Hematopoietic multipotent progenitor cell treated with erythropoietin and hydrocortisone succinate and interleukin-3 and kit ligand, for 8 days (in vitro differentiated cells): ENCODE measurements at regions not wholly inside any gene's neighbourhood (a gene's known extent, or its start where the extent isn't known, plus 50 kb on each side); places are given as distances from the start of the nearest gene placed in this dataset.

ENCODE experiments used
- DNase-seq: peaks from one replicate; pipeline ENCODE4 v3.0.0-alpha.2; 2015

DNA sequence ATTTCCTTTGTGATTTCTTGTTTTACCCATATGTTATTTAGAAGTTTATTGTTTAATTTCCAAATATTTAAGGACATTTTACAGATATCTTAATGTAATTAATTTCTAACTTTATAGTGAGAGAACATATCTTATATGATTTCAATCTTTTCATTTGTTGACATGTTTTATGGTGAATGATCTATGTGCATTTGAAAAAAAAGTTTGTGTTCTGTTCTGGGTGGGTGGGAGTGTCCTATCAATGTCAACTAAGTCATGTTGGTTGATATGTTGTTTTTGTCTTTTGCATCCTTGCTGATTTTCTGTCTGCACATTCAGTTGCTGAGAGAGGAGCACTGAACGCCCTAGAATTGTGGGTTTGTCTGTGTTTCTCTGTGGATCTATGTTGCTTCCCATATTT is 50.3 kb upstream of the CBFA2T3 start:
- no peak for DNase-seq

DNA sequence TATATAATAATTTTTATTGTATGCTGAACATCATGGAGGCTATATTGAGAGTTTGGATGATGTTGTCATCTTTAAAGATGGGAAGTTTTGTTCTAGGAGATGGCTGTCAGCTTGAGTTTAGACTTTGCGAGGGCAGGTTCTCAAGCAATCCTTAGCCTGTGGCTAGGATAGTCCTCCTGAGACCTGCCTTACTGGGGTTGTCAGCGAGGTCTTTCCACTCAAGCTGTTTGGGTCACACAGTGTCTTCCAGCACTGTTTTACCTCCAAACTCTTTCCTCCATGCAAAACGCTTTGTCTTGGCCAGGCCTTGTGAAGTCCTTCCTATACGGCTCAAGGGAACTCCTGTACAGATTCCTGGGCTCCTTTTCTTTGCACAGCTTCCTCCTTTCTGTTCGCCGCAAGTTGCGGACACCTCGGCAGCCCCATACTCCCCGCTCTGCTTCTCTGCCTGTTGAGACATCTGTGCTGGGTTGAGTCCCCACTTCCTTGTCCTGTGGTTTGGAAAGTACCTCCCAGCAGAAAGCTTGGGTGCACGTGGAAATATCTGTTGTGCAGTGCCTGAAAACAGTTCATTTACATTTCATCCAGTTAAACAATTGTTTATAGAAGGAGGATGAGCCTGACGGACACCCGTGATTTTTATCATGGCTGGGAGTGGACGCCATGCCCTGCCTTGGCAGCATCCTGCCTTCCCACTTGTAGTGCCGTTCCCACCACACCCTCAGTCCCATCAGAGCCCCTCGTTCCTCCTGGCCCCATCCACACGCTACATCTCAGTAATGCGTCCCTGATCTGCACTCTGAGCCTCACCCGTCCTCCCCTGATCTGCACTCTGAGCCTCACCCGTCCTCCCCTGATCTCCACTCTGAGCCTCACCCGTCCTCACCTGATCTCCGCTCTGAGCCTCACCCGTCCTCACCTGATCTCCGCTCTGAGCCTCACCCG is 55.0 kb upstream of the CBFA2T3 start:
- DNase-seq = peak; percentile 22

- no peak for DNase-seq
Measured at GRCh38 chr16:89033304-89033703, 56.3 kb upstream of the CBFA2T3 start.

- DNase-seq = no peak
Measured at GRCh38 chr16:89033796-89034572, 57.0 kb upstream of the CBFA2T3 start.

DNA sequence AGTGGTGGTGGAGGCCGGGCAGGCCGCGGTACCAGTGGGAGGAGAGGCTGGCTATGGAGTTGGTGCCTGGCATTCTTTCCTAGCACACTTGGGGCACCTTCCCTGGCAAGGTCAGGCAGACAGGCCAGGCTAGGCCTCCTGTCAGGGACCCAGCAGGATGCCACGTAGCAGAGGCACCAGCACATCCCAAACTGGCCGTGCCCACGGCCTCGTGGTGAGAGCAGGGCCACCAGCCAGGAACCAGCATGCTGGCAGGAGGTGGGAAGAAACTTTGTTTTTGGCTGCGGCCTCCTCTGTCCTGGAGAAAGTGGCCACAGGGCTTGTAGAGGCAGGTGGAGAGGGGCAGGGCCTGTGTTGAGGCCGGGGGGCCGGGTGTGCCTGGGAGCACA is 57.6 kb upstream of the CBFA2T3 start:
- DNase-seq = no peak

- DNase-seq = peak; percentile 73
Measured at GRCh38 chr16:89034971-89035668, 58.1 kb upstream of the CBFA2T3 start.

DNA sequence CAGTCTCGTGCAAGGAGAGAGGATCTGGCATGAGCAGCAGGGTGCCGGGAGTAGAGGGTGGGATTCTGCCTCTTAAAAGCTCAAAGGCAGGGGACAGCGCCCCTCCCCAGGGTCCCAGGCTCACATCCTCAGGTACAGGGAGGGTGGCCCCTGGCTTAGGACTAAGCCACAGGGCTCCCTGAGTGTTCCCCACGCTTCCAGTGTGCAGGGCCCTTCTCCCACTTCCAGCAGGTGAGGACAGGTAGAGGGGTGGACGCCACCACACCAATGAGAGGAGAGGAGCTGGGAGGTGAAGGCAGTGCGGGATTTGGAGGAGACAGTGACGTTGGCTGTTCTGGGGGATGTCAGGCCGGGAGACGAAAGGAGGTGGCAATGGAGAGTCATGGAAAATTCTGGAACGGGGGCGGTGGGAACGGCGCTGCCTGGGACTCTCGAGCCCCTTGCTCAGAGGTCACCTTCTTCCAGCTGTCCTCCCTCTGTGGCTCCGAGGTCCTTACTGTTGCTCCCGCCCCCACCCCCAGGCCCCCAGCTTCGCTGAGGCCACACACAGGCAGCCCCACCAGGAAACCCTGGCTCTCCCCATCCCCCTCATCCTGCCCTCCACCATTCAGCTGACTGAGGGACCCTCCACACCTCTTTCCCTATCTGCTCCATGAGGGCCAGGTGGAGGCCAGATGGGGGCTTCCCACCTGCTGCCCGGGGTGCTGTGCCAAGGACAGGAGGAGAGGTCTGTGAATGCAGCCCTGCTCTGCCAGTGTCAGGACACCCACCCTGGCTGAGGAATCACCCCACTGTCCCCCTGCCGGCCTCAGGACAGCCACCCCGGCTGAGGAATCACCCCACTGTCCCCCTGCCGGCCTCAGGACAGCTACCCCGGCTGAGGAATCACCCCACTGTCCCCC is 57.7 kb upstream of the ACSF3 start:
- no peak for DNase-seq

DNA sequence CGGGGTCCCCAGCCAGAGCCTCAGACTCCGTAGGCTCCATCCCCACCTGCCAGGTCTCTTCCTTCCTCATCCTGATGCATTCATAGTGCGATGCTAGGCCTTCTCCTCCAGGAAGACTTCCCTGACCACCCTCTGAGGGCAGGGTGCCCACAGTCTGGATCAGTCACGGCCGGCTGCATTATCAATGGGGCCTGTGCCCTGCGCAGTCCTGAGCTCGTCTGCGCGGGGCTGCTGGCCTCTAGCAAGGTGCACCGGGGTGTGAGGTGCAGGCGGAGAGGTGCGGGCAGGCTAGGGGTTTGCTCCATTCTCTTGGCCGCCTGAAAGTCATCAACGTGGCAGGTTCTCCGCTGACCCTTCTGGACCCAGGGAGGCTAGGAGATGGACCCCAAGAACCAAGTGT is 56.9 kb upstream of the ACSF3 start:
- no peak for DNase-seq

DNA sequence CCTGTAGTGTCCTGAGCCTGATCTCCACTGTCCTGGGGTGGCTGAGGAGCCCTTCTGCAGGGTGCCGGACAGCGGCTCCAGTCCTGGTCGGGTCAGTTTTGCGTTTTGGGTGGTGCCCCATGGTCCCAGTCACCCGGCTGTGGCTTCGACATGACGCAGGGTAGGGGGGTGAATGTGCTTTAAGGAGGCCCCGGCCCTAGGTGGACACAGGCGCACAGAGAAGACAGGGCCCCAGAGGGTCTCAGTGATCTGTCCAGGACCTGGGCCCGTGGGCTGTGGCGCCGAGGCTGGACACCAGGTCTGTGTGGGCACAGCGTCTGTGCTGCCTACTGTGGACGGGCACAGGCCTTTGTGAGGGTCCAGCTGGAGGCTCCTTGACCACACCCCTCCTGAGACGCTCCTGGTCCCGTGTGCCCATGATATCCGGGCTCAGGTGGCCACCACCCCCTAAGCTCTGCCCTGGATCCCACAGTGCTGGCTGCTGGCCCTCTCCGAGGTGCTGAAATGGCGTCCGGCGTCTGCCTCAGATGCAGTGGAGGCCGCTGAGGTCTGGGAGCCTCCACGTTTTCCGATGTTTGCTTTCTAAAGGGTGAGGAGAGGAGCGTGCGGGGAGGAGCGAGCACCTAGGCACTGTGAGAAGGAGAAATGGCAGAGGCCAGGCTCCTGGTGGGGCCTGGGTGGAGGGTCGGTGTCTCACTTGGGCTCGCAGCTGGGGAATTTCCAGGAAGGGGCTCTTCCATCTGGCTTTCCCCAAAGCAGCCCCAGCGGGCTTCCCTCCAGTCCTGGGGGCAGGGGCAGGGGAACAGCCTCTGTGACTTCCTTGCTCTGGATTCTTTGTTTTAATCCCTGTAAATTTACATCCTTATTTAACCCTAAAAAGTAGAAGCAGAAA is 56.1 kb upstream of the ACSF3 start:
- DNase-seq = peak; percentile 55

DNA sequence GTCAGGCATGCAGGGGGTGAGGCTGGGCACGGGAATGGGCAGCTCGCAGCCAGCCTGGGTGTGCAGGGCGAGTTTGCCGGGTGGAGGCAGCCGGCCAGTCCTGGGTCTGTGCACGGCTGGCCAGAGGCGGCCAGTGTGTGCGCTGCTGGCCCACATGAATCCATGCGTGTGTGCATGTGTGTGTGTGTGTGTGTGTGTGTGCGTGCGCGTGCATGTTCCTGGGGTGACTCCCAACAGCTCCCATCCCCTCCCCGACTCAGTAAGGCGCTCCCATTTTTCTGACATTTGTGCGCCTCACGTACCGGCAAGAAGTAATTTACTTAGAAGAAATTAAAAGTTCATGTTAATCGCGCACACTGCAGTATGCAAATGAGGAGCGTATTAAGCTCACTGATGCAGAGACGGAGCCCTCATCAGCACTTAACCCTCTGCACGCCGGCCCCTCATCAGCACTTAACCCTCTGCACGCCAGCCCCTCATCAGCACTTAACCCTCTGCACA is 55.4 kb upstream of the ACSF3 start:
- no peak for DNase-seq

DNA sequence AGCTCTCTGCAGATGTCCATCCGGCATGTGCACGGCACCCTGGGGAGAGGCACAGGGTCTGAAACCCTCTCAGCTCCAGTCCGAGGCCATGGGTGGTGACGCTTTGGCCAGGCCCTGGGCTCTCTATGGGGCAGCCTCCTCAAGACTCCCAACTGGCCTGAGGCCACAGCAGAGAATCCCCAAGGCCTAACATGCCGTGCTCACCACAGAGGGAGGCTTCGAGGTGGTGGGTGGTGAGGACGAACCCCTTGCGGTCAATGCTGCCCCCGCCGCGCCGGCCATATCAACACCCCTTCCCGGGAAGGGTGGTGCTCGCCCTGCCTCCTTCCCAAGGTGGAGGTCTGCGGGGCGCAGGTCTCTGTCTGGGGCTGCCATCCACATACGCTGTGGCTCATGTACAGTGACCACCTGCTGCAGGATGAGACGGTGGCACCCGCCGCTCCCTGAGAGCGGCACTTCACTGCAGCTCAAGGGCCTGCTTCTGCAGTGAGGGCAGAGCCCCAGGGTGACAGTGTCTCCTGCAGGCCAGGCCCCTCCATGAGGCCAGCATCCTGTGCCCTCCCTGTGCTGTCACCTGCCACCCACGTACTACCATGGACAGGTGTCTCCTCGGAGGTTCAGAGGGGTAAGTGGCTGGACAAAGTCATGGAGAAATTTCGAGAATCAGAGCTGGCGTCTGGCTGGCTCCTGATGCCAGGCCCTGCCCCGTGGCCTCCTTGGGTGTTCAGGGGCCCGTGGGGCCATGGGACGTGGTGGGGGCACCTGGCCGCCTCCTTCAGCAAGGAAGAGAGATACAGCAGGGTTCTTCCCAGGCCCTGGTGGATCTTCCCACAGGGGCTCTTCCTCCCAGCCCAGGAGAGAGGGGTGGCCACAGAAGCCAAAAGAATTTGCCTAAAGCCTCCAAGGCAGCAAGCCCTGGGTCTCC is 54.6 kb upstream of the ACSF3 start:
- no peak for DNase-seq

- no peak for DNase-seq
Measured at GRCh38 chr16:89039756-89040155, 53.9 kb upstream of the ACSF3 start.

- DNase-seq = no peak
Measured at GRCh38 chr16:89040391-89040790, 53.3 kb upstream of the ACSF3 start.

- no peak for DNase-seq
Measured at GRCh38 chr16:89040861-89041570, 52.6 kb upstream of the ACSF3 start.

- no peak for DNase-seq
Measured at GRCh38 chr16:89041571-89042481, 51.8 kb upstream of the ACSF3 start.

DNA sequence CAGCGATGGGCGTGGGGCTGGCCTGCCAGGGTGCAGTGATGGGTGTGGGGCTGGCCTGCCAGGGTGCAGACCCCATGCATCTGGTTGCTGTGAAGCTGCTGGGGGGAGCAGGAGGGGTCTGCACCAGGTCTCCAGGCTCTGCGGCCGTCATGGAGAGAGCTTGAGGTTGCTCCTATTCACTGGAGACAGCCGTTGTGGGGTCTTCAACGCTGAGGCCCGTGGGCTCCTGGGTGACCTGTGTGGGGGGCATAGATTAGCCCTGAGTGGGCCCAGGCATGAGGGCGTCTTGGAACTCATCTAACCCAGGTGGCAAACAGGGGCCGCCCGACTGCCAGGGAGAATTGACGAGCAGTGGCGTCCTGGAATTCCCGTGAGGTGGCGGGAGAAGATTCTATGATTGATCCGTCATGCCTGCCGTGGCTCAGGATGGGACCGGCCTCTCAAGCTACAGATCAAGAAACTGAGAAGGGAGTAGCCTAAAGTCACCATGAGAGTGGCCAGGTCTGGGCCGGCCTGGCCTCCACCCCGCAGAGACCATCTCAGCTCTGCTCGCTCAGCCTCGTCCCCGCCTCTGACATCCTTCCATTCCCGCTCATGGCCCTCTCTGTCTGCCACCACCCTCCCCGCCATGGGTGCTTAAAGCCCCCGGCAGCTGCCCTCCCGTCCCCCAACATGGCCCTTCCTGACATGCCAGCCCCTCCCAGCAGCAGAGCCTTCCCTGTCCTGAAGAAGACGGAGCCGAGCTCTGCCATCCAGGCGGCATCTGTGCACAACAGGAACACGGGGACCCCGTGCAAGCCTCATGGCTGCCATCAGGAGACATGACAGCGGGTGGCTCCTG is 50.7 kb upstream of the ACSF3 start:
- DNase-seq = no peak
